ENCODE measurements at regions not wholly inside any gene's neighbourhood (a gene's known extent, or its start where the extent isn't known, plus 50 kb on each side); places are given as distances from the start of the nearest gene placed in this dataset.

DNA sequence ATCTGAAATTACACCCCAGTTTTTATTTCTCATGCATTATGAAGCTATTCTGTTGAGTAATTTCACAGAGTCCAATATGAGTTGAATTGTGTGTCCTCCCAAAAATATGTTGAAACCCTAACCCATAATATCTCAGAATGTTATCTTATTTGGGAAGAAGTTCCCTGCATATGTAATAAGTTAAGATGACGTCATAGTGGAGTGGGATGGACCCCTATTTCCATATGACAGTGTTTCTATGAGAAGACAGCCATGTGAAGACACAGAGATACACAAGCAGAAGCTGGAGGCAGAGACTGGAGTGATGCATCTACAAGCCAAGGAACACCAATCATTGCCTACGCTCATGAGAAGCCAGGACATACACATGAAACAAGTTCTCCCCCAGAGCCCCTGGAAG lies 81.3 kb downstream of the RFPL4B start:
- TF ChIP-seq, protein P1, sequence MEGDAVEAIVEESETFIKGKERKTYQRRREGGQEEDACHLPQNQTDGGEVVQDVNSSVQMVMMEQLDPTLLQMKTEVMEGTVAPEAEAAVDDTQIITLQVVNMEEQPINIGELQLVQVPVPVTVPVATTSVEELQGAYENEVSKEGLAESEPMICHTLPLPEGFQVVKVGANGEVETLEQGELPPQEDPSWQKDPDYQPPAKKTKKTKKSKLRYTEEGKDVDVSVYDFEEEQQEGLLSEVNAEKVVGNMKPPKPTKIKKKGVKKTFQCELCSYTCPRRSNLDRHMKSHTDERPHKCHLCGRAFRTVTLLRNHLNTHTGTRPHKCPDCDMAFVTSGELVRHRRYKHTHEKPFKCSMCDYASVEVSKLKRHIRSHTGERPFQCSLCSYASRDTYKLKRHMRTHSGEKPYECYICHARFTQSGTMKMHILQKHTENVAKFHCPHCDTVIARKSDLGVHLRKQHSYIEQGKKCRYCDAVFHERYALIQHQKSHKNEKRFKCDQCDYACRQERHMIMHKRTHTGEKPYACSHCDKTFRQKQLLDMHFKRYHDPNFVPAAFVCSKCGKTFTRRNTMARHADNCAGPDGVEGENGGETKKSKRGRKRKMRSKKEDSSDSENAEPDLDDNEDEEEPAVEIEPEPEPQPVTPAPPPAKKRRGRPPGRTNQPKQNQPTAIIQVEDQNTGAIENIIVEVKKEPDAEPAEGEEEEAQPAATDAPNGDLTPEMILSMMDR (IDR thresholded peaks at IDR 0.05), result no peak
- TF ChIP-seq POLR2A (IDR thresholded peaks at IDR 0.05; ENCODE audit: low read depth) (no peak), POLR2AphosphoS5 (IDR thresholded peaks at IDR 0.05) (no peak)
